HCT116 (cell line): ENCODE measurements at regions not wholly inside any gene's neighbourhood (a gene's known extent, or its start where the extent isn't known, plus 50 kb on each side); places are given as distances from the start of the nearest gene placed in this dataset.

Experiments
- ATAC-seq: fragments of 200-7000 bp; cut with Tn5 transposase; 2 replicates; pipeline ENCODE4 v1.9.1; 2020; ENCODE audit warnings: mild to moderate bottlenecking, moderate library complexity
- BruUV-seq: library from RNA; stranded (reverse); fragments of 400-500 nt; replicated peaks from 2 replicates; lab custom pipeline; 2021; lab: Mats Ljungman, UMichigan
- CTCF ChIA-PET: fragments of 300-600 bp; sonication (Branson Sonifier 250); formaldehyde crosslinking; loops from one replicate; lab custom pipeline; 2021; ENCODE audit warnings: antibody characterized with exemption; lab: Charles Lee
- POLR2A ChIA-PET: fragments of 300-600, 350-600 bp; sonication (Branson Sonifier 250); formaldehyde crosslinking; loops from one replicate; lab custom pipeline; 2021; ENCODE audit warnings: antibody characterized with exemption; lab: Charles Lee
- RAD21 ChIA-PET, 2 experiments: fragments of 300-600 bp; sonication (Branson Sonifier 250); formaldehyde crosslinking; loops; one replicate each; lab custom pipeline; 2023; ENCODE audit warnings: low total read pairs in 2 of 2; ENCODE audit not compliant: uncharacterized antibody in 2 of 2, unreplicated experiment in 2 of 2, low non-redundant PET in 1 of 2; lab: Charles Lee
- DNase-seq: peaks from one replicate; pipeline ENCODE4 v3.0.0-alpha.2; 2010; ENCODE audit warnings: low read depth, low spot score
- H2AFZ ChIP-seq: fragments of 200-600 bp; shearing (Covaris generic), sonication (generic); 2 replicates; pipeline ENCODE4 v1.6.1; 2017; ENCODE audit warnings: low read depth, mixed run types, mixed read lengths, antibody characterized with exemption, low read length; ENCODE audit not compliant: poor library complexity, severe bottlenecking
- H3K27ac ChIP-seq: 2 replicates; pipeline ENCODE4 v1.5.1; 2012; ENCODE audit warnings: low read depth, low read length
- H3K27me3 ChIP-seq: fragments of 200-600 bp; sonication (generic); 2 replicates; pipeline ENCODE4 v1.6.1; 2016; ENCODE audit warnings: mixed run types, low read length, mixed read lengths; ENCODE audit not compliant: insufficient read depth
- H3K36me3 ChIP-seq, 2 experiments: fragments of 200-500 bp in 1 of 2; fragments of 200-600 bp in 1 of 2; sonication (Bioruptor generic) in 1 of 2; sonication (generic) in 1 of 2; 2 replicates each; pipeline versions ENCODE4 v1.5.1 to v1.6.1; 2014 to 2016; ENCODE audit warnings: low read length in 2 of 2, inconsistent platforms in 1 of 2, mixed read lengths in 1 of 2, mixed run types in 1 of 2; ENCODE audit not compliant: insufficient read depth in 2 of 2, control insufficient read depth in 1 of 2
- H3K4me1 ChIP-seq, 2 experiments: fragments of 200-600 bp in 1 of 2; sonication (generic) in 1 of 2; 2 replicates each; pipeline versions ENCODE4 v1.5.1 to v1.6.1; 2012 to 2017; ENCODE audit warnings: low read length in 2 of 2, inconsistent platforms in 1 of 2, mild to moderate bottlenecking in 1 of 2, mixed read lengths in 1 of 2, mixed run types in 1 of 2, moderate library complexity in 1 of 2; ENCODE audit not compliant: insufficient read depth in 2 of 2, control insufficient read depth in 1 of 2
- H3K4me2 ChIP-seq: fragments of 200-600 bp; sonication (generic); 2 replicates; pipeline ENCODE4 v1.6.1; 2017; ENCODE audit warnings: mixed run types, low read length, mixed read lengths
- H3K4me3 ChIP-seq, 2 experiments: fragments of 200-600 bp in 1 of 2; sonication (generic) in 1 of 2; replicated peaks in 1 of 2; 2 replicates each; pipeline ENCODE4 v1.5.1; 2011 to 2016; ENCODE audit warnings: low read length in 2 of 2, control low read depth in 1 of 2, low read depth in 1 of 2, mild to moderate bottlenecking in 1 of 2, mixed read lengths in 1 of 2, mixed run types in 1 of 2
- H3K79me2 ChIP-seq: fragments of 200-600 bp; sonication (generic); 2 replicates; pipeline ENCODE4 v1.6.1; 2017; ENCODE audit warnings: mild to moderate bottlenecking, mixed run types, low read length, moderate library complexity, mixed read lengths; ENCODE audit not compliant: insufficient read depth
- H3K9ac ChIP-seq: fragments of 200-600 bp; sonication (generic); 2 replicates; pipeline ENCODE4 v1.6.1; 2016; ENCODE audit warnings: low read length, mixed read lengths
- H3K9me2 ChIP-seq: fragments of 200-600 bp; sonication (generic), shearing (Covaris generic); 2 replicates; pipeline ENCODE4 v1.6.1; 2017; ENCODE audit warnings: mixed run types, mild to moderate bottlenecking, moderate library complexity; ENCODE audit not compliant: insufficient read depth
- H3K9me3 ChIP-seq, 2 experiments: fragments of 200-500 bp in 1 of 2; fragments of 200-600 bp in 1 of 2; sonication (Bioruptor generic) in 1 of 2; sonication (generic) in 1 of 2; 2 replicates each; pipeline ENCODE4 v1.6.1; 2014 to 2017; ENCODE audit warnings: low read length in 2 of 2, mixed read lengths in 2 of 2, inconsistent platforms in 1 of 2, low read depth in 1 of 2, mild to moderate bottlenecking in 1 of 2, mixed run types in 1 of 2, moderate library complexity in 1 of 2; ENCODE audit not compliant: control insufficient read depth in 1 of 2, insufficient read depth in 1 of 2
- H4K20me1 ChIP-seq: fragments of 200-600 bp; sonication (generic), shearing (Covaris generic); 2 replicates; pipeline ENCODE4 v1.6.1; 2017; ENCODE audit warnings: mixed run types, mild to moderate bottlenecking, moderate library complexity; ENCODE audit not compliant: insufficient read depth
- CBX3 ChIP-seq: IDR thresholded peaks from 2 replicates; pipeline ENCODE4 v1.6.1; 2012; ENCODE audit warnings: low read depth
- CEBPB ChIP-seq: IDR thresholded peaks from 2 replicates; pipeline ENCODE4 v1.6.1; 2012; ENCODE audit warnings: low read depth
- EGR1 ChIP-seq: IDR thresholded peaks from 2 replicates; pipeline ENCODE4 v1.6.1; 2012; ENCODE audit warnings: low read depth
- EZH2 ChIP-seq: fragments of 200-600 bp; sonication (generic); IDR thresholded peaks from 2 replicates; pipeline ENCODE4 v1.6.1; 2017; ENCODE audit warnings: antibody characterized with exemption, mixed run types
- EZH2phosphoT487 ChIP-seq: fragments of 200-600 bp; IDR thresholded peaks from 2 replicates; pipeline ENCODE4 v1.6.1; 2018; ENCODE audit warnings: antibody characterized with exemption, borderline replicate concordance
- FOSL1 ChIP-seq: IDR thresholded peaks from 2 replicates; pipeline ENCODE4 v1.6.1; 2012; ENCODE audit warnings: low read depth
- JUND ChIP-seq: IDR thresholded peaks from 2 replicates; pipeline ENCODE4 v1.6.1; 2012
- POLR2A ChIP-seq: IDR thresholded peaks from 2 replicates; pipeline ENCODE4 v1.7.0; 2011; ENCODE audit warnings: borderline replicate concordance; ENCODE audit not compliant: insufficient read depth, insufficient read length; ENCODE audit errors: extremely low read depth
- RAD21 ChIP-seq: IDR thresholded peaks from 2 replicates; pipeline ENCODE4 v1.6.1; 2012; ENCODE audit warnings: low read depth, mild to moderate bottlenecking
- SIN3A ChIP-seq: IDR thresholded peaks from 2 replicates; pipeline ENCODE4 v1.6.1; 2012; ENCODE audit warnings: low read depth
- SP1 ChIP-seq: IDR thresholded peaks from 2 replicates; pipeline ENCODE4 v1.6.1; 2012; ENCODE audit warnings: low read depth
- SRF ChIP-seq: IDR thresholded peaks from 2 replicates; pipeline ENCODE4 v1.6.1; 2012; ENCODE audit warnings: low read depth
- TCF7L2 ChIP-seq: IDR thresholded peaks from 2 replicates; pipeline ENCODE4 v1.7.0; 2011; ENCODE audit warnings: borderline replicate concordance, inconsistent platforms; ENCODE audit not compliant: insufficient read depth, insufficient read length; ENCODE audit errors: extremely low read depth
- YY1 ChIP-seq: IDR thresholded peaks from 2 replicates; pipeline ENCODE4 v1.6.1; 2011; ENCODE audit warnings: low read length, low read depth, moderate library complexity, mild to moderate bottlenecking; ENCODE audit not compliant: insufficient replicate concordance; ENCODE audit errors: extremely low read depth
- ZFX ChIP-seq: fragments of 450-650 bp; IDR thresholded peaks from 2 replicates; pipeline ENCODE4 v1.6.1; 2017
- intact Hi-C: fragments of 100-400 bp; cut with micrococcal nuclease; formaldehyde crosslinking; loops from 2 replicates; pipeline ENCODE4 v1.10.0; 2022
- TF ChIP-seq, protein P1 (sequence below): IDR thresholded peaks from 2 replicates; pipeline ENCODE4 v1.6.1; 2012; ENCODE audit warnings: low read depth
- TF ChIP-seq, protein P2 (sequence below), 3 experiments: fragments of 200-600 bp in 1 of 3; sonication (generic) in 1 of 3; IDR thresholded peaks in 2 of 3; conservative IDR thresholded peaks in 1 of 3; 2 replicates each; pipeline ENCODE4 v1.5.1; 2012 to 2017; ENCODE audit warnings: low read depth in 2 of 3, low read length in 2 of 3, antibody characterized with exemption in 1 of 3, borderline replicate concordance in 1 of 3, control low read depth in 1 of 3, mild to moderate bottlenecking in 1 of 3, mixed read lengths in 1 of 3, mixed run types in 1 of 3, moderate library complexity in 1 of 3; ENCODE audit not compliant: insufficient read depth in 1 of 3
- TF ChIP-seq, protein P3 (sequence below): IDR thresholded peaks from 2 replicates; pipeline ENCODE4 v1.6.1; 2012
- TF ChIP-seq, protein P4 (sequence below): IDR thresholded peaks from 2 replicates; pipeline ENCODE4 v1.6.1; 2011; ENCODE audit warnings: mild to moderate bottlenecking, low read length, moderate library complexity; ENCODE audit not compliant: insufficient replicate concordance; ENCODE audit errors: extremely low read depth

DNA sequence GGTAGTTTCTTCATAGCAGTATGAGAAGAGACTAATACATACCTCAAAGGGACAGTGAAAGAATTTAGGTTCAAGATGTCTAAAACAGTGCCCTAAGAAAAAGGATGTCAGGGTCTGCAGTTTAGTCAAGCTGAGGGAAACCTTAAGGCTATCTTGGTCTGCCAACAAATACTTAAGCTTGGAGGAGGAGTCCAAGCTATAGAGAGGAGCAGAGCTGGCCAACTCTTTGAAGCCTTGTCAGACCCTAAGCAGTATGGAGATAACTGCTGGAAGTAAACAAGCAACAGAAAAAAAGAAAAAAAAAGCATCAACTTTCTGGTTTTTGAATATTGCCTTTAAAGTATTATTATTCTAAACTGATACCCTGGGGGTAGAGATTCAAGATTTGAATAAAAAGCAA lies 1518.1 kb downstream of the GRIK2 start:
- Histone ChIP-seq H3K27ac (no peak overlapping the region), H3K9me3 (no peaks in the 10 kb centered on the region), H3K9me2 (no peaks in the 10 kb centered on the region), H3K9ac (no peak overlapping the region), H3K79me2 (no peaks in the 10 kb centered on the region), H3K36me3 (no peaks in the 10 kb centered on the region), H3K4me1 (no peaks in the 10 kb centered on the region), H3K4me3 (no peak overlapping the region), H2AFZ (no peak overlapping the region), H4K20me1 (no peaks in the 10 kb centered on the region)
- ChIA-PET POLR2A (no interaction called here), CTCF (no interaction called here), RAD21 (no interaction called here)
- no peak for DNase-seq
- intact Hi-C loops, result no loop called here
- BruUV-seq, result no TSS peak
- TF ChIP-seq POLR2A, result no peak
- TF ChIP-seq CBX3, result no peak
- no peak for TF ChIP-seq SRF
- TF ChIP-seq, protein P1, sequence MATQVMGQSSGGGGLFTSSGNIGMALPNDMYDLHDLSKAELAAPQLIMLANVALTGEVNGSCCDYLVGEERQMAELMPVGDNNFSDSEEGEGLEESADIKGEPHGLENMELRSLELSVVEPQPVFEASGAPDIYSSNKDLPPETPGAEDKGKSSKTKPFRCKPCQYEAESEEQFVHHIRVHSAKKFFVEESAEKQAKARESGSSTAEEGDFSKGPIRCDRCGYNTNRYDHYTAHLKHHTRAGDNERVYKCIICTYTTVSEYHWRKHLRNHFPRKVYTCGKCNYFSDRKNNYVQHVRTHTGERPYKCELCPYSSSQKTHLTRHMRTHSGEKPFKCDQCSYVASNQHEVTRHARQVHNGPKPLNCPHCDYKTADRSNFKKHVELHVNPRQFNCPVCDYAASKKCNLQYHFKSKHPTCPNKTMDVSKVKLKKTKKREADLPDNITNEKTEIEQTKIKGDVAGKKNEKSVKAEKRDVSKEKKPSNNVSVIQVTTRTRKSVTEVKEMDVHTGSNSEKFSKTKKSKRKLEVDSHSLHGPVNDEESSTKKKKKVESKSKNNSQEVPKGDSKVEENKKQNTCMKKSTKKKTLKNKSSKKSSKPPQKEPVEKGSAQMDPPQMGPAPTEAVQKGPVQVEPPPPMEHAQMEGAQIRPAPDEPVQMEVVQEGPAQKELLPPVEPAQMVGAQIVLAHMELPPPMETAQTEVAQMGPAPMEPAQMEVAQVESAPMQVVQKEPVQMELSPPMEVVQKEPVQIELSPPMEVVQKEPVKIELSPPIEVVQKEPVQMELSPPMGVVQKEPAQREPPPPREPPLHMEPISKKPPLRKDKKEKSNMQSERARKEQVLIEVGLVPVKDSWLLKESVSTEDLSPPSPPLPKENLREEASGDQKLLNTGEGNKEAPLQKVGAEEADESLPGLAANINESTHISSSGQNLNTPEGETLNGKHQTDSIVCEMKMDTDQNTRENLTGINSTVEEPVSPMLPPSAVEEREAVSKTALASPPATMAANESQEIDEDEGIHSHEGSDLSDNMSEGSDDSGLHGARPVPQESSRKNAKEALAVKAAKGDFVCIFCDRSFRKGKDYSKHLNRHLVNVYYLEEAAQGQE, result no peak
- TF ChIP-seq CEBPB, result no peak
- no peak for TF ChIP-seq EZH2
- no peak for TF ChIP-seq SIN3A
- TF ChIP-seq TCF7L2, result no peak
- TF ChIP-seq SP1, result no peak
- TF ChIP-seq, protein P2, sequence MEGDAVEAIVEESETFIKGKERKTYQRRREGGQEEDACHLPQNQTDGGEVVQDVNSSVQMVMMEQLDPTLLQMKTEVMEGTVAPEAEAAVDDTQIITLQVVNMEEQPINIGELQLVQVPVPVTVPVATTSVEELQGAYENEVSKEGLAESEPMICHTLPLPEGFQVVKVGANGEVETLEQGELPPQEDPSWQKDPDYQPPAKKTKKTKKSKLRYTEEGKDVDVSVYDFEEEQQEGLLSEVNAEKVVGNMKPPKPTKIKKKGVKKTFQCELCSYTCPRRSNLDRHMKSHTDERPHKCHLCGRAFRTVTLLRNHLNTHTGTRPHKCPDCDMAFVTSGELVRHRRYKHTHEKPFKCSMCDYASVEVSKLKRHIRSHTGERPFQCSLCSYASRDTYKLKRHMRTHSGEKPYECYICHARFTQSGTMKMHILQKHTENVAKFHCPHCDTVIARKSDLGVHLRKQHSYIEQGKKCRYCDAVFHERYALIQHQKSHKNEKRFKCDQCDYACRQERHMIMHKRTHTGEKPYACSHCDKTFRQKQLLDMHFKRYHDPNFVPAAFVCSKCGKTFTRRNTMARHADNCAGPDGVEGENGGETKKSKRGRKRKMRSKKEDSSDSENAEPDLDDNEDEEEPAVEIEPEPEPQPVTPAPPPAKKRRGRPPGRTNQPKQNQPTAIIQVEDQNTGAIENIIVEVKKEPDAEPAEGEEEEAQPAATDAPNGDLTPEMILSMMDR (IDR thresholded peaks at IDR 0.05 in 2 of 3, conservative IDR thresholded peaks at IDR 0.05 in 1 of 3; ENCODE audit: borderline replicate concordance in 1 of 3, insufficient read depth in 1 of 3, low read depth in 2 of 3, low read length in 2 of 3), result no peak
- TF ChIP-seq, protein P3, sequence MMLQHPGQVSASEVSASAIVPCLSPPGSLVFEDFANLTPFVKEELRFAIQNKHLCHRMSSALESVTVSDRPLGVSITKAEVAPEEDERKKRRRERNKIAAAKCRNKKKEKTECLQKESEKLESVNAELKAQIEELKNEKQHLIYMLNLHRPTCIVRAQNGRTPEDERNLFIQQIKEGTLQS, result no peak
- TF ChIP-seq EGR1, result no peak
- no peak for TF ChIP-seq RAD21
- no peak for TF ChIP-seq JUND
- no peak for TF ChIP-seq EZH2phosphoT487
- TF ChIP-seq, protein P4, sequence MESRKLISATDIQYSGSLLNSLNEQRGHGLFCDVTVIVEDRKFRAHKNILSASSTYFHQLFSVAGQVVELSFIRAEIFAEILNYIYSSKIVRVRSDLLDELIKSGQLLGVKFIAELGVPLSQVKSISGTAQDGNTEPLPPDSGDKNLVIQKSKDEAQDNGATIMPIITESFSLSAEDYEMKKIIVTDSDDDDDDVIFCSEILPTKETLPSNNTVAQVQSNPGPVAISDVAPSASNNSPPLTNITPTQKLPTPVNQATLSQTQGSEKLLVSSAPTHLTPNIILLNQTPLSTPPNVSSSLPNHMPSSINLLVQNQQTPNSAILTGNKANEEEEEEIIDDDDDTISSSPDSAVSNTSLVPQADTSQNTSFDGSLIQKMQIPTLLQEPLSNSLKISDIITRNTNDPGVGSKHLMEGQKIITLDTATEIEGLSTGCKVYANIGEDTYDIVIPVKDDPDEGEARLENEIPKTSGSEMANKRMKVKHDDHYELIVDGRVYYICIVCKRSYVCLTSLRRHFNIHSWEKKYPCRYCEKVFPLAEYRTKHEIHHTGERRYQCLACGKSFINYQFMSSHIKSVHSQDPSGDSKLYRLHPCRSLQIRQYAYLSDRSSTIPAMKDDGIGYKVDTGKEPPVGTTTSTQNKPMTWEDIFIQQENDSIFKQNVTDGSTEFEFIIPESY, result no peak
- no peak for TF ChIP-seq ZFX
- TF ChIP-seq YY1, result no peak
- TF ChIP-seq FOSL1, result no peak
- TF ChIP-seq, all 23 proteins: peak for 0
- Histone ChIP-seq H3K27me3 (no peaks in the 10 kb centered on the region), H3K4me2 (no peak overlapping the region)
- no peak for ATAC-seq
